ENCODE measurements at regions not wholly inside any gene's neighbourhood (a gene's known extent, or its start where the extent isn't known, plus 50 kb on each side); places are given as distances from the start of the nearest gene placed in this dataset.
"Not testable (repeated sequence)": the region's sequence is repeated elsewhere in the genome, so short reads cannot be mapped to it uniquely, and the experiment has no call there.

DNA sequence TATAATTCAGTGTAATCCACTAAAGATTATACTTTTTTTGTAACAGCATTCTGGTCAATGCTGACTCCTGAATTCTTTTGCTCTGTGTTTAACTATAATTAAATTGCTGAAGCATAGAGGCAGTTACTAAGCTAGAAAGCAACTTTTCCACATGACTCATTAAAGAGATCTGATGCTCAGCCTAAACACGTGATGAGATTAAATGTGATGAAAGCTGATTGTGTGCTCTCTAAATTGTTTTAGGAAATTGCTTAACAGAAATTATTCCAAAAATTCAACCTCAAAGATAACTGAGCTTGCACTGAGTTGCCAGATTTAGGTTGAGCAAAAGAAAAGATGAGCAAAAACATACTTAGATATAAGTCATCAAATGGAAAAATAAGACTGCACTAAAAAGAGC, 1033.6 kb downstream of the FAM181B start:
- DNase-seq: no peak

DNA sequence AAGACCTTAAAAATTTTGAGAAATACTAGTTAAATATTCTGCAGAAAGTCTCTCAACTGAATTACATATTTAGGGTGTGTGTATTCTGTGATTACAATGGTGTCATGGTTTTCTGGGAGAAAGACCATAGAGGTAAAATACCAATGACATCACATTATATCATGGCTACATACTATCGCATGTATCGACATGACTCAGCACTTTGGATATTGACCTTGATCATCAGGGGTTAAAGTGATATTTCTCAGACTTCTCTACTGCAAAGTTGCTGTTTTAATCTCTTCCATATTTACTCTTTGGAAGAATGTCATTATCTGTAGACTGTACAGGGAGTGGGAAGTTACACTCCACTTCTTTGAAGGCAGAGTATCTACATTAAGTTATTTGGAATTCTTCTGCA, 1046.6 kb downstream of the FAM181B start:
- DNase-seq: no peak

DNA sequence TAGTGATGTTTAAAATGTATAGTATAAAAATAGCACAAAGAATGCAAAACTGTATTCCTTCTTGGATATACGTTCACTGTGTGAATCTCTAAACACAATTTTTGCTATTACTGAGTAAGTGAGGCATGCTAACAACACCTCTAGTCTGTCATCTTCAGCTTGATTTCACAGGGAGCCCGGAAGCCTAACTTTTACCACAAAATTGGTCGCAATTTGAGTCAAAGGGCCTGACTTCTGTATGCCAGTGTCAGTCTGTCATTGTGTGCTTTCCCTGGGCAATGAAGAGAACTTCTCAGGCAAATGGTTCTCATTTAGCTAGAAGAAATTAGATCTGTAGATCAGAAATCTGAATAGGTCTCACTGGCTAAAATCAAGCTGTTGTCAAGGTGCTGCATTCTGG, 1059.5 kb downstream of the FAM181B start:
- no peak for DNase-seq

DNA sequence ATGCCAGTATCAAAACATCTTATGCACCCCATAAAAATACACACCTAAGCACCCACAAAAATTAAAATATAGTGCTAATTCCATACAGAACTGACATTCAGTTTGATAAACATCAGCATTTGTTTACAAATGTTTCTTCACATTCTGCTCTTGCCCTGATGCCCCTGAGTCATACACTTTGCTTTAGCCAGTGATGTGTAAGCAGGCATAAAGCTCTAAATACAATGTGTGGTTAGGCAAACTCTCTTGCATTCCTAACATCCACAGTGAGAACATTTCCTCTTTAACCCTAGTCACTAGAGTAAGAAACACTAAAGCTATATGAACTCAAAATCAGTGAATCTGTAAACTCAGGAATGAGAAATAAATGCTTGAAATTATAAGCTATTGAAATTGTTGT, 1060.7 kb downstream of the FAM181B start:
- no peak for DNase-seq

DNA sequence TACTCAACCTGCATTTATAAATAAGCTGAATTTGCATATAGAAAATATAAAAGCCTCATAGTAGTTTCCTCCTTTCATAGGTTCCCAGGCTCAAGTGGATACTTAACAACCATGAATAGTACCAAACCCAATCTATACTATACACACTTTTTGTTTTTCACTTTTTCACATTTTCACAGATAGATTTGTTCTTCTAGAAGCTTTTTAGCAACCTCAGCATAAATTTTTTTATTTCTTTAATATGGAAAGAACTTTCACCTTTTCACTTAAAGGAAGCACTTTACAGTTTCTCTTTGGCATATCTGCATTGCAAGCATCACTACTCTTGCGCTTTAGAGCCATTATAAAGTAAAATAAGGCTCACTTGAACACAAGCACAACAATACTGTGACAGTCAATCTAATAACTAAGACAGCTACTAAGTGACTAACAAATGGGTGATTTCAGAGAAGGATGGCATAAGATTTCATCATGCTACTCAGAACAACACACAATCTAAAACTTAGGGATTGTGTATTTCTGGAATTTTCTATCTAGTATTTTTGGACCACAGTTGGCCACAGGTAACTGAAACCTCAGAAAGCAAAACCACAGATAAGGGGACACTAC, 1063.6 kb downstream of the FAM181B start:
- no peak for DNase-seq

DNA sequence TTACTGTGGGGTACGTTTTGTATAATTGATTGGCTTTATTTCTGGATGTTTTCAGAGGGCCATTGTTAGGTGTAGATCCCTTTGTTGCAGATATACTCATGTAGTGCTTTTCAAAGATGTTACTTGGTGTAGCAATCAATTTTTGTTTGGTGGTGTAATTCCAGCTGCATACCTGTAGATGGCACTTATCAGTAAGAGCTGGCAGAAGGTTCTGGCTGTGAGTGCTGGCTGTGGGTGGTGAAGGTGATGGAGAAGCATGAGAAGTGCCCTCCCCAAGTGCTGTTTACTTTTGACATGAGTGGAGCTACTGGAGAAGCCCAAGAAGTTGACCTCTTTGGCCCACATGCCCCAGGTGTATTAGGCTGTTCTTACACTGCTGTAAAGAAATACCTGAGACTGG, 1074.9 kb downstream of the FAM181B start:
- no peak for DNase-seq

DNA sequence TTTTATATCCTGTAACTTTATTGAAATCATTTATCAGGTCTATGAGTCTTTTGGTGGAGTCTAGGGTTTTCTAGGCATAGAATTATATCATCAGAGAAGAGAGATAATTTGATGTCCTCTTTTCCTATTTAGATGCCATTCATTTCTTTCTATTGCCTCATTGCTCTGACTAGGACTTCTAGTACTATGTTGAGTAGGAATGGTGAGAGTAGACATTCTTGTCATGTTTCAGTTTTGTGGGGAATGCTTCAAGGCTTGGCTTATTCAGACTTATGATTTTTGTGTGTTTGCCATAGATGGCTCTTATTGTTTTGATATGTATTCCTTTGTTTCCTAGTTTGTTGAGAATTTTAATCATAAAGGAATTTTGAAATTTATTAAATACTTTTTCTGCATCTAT, 1078.3 kb downstream of the FAM181B start:
- no peak for DNase-seq

DNA sequence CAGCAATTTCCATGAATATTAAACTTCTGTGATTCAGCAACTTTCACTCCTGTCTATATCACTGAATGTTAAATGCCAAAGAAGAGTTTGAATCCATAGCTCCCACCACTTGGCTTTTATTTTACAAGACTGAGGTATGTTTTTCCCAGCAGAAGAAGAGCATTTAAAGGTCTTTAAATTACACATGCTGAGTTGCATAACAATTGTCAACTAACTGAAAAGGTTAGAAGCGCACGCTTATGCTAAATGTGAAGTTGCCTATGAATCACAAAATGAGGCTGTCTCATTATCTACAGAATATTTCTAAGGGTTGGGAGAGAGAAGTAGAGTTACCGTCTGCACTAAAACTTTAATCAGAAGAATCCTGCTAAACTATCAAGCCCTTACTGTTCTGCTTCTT, 1086.3 kb downstream of the FAM181B start:
- DNase-seq: no peak

DNA sequence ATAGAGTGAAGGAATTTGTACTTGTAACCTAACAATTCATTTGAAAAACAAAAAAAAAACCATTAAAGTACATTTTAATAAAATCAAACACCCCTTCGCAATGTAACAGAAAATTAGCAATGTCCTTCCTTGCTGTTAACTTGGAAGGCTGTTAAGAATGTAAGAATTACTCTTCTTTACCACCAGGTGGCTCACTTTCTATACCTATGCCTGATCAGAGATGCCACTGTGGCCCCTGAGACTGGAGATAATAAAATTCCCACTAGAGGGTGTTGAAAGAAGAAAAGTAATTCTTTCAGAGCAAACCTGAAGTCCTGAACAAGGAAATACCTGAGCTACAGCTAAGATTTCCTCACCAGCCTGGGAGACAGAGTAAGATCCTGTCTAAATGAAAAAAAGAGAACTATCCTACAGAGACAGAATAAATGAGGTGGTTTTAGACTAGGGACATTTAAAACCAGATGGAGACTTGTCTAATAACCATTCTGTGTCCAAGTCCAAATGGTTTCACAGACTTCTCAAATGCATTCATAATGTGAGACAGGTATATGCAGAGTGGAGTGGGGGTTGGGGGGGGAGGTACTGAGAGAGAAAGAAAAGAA, 1089.3 kb downstream of the FAM181B start:
- no peak for DNase-seq

DNA sequence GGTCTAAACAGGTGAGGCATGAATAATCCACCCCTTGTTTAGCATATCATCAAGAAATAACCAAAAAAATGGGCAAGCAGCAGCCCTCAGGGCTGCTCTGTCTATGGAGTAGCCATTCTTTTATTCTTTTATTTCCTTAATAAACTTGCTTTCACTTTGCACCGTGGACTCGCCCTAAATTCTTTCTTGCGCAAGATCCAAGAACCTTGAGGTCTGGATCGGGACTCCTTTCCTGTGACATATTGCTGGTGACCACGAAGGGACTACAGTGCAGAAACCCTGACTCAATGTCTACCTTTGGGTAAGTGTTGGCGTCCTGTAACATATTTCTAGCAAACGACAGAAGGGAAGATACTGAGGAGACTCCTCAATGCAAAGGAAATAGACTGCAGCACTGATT, 1099.2 kb downstream of the FAM181B start:
- DNase-seq: no peak

DNA sequence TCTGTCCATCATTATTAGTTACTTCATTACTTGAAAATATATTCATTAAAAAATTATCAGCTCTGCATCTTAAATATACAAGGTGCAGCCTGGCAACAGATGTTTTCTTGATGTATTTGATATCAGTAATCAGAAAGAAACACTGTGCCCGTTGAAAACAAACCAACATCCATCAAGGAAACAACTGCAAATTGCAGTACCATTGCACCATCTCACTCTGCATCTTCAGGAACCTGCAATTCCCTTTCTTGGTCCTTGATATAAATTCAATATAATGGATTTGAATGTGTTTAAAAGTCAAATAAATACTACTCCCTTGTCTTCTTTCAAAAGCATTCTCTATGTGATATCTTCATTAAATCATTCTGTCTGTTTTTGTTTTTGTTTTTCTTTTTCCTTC, 1131.2 kb downstream of the FAM181B start:
- DNase-seq: no peak

DNA sequence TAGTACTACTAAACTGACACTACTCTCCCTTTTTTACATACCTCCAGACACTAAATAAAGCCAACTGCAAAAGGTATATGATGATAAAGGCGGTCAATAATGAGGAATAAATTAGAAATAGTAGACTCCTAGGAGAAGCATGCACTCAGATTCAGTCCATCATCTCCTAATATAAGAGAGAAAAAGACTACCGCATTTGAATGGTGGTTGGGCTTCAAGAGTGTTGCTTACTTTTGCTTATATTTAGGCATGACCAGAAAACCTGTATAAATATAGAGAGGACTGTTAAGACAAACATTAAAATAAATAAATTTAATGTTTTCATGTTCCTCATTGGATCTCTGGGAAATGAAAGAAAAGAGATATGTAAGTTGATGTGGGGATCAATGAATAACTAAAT, 1137.0 kb downstream of the FAM181B start:
- no peak for DNase-seq

DNA sequence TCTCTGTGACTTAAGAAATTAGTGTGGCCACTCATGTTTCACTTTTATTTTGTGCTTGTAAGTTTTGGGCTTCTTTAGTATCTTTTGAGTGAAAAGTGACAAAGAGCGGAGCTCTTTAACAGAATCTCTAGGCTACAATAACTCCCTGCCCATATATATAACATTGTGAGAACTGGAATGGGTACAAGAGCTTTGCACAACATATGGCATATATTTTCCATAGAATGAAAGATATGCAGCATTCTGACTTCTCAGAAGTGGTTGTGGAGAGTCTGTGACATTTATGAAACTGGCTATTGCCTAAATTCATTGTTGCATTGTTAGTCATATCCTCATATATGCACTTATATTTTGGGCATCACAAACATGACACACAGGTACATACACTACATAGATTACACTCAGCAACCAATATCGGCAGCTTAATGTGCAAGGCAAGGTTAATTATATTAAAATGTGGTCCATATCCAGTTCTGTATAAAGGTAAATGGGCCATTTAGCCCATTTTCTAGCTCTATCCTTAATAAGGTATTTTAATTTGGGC, 1148.2 kb downstream of the FAM181B start:
- DNase-seq: no peak

DNA sequence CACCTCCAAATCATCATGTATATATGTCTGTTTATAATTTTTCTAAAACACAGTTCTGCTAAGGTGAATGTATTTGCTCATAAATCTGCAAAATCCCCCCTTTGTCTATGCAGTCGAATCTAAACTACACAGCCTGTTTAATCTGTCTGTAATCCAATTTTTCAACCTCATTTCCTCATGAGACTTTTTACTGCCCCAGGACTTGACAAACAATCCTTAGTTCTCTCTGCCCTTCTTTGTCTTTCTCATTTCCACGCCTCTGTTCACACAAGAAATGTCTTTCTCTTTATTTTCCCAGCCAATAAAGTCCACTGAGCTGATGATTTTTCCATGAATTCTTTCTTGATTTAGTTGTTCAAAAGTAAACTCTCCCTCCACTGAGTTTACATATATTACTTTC, 1154.3 kb downstream of the FAM181B start:
- no peak for DNase-seq

DNA sequence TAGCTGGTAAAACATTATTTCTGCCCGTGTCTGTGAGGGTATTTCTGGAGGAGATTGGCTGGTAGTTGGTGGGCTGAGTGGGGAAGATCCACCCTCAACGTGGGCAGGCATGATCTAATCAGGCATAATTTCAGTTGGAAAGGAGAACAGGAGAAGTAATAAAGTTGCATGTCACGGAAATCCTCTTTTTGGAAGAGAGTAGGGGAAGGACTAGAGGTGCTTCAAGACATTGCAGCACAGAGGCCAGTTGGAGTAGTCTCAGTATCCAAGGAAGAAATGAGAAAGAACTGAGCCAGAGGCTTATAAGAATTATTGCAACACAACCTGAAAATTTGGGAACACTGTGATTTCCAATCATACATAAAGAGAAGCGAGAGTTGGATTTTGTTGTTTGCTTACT, 1155.1 kb downstream of the FAM181B start:
- no peak for DNase-seq

DNA sequence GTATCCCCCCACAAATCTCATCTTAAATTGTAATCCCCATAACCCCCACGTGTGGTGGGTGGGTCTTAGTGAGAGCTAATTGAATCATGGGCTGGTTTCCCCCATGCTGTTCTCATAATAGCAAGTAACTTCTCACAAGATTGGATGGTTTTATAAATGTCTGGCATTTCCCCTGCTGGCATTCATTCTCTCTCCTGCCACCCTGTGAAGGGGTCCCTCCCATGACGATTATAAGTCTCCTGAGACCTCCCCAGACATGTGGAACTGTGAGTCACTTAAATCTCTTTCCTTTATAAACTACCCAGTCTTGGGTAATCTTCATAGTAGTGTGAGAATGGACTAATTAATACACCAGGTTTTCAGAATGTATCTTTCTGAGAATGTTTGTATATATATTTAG, 1159.4 kb downstream of the FAM181B start:
- DNase-seq: no peak

DNA sequence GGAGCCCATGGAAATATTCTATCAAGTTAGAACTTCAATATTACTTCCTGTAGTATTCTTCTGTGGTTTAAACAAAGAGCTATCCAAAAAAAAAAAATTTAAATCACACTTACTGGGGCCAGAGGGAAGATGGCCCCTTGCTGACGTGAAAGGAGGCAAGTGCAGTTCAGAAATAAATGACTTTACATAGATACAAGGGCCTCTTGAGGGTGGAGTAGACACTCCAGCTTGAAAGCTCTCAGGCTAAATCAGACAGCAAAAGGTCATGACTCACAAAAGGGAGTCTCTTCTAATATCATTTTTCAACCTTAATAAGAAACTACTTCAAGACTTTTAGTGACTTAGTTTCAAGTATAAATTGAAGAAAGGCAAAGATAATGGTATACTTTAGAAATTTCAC, 1160.3 kb downstream of the FAM181B start:
- no peak for DNase-seq

DNA sequence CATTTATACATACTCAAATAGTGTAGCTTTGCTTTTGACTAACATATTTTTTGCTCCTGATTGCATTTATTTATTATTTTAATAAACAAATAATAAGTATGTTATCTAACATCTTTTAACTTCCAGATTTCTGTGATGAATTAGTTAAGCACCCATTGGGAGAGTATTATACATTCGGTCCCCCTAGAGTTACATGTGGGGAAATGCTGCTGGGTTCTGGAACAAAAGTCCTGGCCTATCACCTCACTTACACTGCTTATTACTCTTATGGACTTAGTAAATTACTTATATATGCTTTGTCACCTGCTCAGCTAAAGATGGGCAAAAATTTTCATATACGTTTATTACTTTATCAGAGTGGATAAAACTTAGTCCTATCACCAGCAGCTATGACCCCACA, 1163.0 kb downstream of the FAM181B start:
- no peak for DNase-seq

DNA sequence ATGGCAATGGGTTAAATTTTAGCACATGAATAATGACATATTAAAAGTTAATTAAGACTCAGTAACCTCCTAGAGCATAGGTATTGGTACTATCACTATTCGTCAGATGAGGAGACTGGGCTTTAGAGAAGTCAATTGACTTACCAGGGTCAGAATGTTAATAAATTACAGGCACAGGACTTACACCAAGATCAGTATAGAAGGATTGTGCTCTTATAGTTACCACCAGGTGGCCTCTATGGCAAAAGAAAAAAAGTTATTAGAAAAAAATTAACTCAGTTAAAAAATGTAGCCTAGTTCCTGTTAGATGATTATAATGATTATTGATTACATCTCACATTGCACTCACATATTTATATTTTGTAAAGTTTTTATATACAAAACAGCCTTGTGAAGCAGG, 1163.7 kb downstream of the FAM181B start:
- no peak for DNase-seq

DNA sequence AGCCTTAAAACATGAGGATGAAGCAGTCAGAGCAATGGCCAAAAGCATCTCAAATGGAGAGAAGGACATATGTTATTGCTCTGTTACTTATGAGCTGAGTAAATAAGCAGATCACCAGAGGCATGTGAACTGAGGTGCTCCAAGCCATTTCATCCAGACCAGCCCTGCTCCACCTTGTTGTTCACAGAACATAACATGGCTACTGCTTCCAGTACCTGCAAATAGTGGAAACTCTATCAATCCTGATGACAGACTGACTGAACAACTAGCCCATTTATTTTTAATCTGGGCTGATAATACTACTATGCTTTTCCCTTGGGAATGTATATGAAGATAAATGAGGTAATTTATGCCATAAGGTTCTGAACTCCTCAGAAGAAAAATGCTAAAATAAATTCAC, 1164.7 kb downstream of the FAM181B start:
- DNase-seq: no peak

DNA sequence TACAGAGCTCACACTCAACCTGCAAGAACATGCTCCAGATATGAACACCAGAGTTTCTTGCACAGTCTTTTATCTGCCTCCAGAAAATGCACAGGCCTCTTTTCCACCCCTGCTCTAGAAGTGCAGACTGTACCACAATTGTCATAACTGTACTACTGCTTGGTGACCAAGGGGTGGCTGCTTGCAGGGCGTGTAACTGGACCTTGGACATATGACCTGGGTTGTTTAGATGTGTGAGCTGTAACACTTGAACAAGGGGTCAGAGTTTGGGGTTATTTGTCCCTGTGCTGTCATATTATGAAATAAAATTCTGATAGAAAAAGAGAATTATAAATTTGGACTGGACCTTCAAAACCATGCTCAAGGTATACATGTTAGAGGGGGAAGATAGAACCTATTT, 1185.5 kb downstream of the FAM181B start:
- no peak for DNase-seq

DNA sequence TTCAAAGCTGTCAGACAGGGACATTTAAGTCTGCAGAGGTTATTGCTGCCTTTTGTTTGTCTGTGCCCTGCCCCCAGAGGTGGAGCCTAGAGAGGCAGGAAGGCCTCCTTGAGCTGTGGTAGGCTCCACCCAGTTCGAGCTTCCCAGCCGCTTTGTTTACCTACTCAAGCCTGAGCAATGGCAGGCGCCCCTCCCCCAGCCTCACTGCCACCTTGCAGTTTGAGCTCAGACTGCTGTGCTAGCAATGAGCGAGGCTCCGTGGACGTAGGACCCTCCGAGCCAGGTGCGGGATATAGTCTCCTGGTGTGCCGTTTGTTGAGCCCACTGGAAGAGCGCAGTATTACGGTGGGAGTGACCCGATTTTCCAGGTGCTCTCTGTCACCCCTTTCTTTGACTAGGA, 1193.9 kb downstream of the FAM181B start:
- DNase-seq: not testable (repeated sequence)

DNA sequence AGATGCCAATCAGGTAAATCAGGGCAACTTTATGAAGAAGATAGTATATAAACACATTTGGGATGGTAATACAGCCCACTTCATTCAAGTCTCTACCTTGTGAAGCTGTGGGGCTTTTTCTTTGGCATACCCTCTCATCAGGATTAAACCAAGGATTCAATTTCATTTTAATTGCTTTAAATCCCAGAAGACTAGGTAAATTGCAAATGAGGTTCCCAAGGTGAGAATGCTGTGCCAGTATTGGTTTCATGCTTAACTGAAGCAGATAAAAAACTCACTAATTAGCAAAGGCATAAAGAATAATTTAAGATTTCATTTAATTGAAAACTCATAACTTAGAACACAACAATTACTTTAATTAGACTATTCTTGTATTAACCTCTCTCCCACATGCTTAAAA, 1218.1 kb downstream of the FAM181B start:
- no peak for DNase-seq

DNA sequence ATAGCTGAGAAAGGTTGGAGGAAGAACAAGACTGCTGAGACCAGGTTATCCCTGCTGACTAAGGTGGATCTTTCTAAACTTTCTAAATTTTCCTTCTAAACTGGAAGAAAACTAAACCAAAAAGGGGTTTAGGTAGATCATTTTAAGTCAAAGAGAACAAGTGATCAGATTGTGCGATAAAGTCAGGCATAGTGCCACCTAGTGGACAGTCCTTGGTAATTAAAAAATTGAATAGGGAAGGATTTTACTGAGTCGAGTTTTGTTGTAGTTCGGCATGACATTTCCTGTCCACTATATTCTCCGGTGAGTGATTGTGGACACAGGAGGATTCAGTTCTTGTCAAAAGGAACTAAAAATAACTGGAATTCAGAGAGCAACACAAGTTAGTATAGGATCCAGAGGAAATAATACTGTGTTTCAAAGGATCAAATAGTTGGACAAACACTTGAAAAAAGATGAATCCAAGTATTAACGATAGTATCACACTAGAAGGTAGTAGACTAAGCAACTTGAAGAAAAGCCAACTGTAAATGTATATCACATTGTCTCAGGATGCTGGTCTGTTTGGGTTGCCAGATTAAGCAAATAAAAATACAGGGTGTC, 1236.4 kb downstream of the FAM181B start:
- no peak for DNase-seq

DNA sequence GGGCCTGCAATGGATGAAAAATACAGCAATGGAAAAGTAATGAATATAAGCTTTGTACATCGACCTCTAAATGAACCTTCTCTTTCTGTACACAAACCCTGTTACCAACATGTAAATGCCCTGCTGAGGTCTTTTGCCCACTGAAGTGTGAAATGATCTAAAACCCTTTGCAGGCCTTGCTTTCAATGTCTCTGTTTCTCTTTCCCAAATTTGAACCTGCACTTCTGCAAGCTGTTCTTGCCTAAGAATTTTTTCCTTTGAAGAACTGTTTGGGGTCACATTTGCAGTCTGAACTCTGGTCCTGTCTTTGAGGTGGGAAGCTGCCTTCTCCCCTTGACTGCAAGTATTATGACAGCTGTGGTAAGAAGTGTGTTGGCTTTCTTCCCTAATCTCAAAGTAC, 1237.1 kb downstream of the FAM181B start:
- DNase-seq: no peak

All from activated gamma-delta T cell (primary cell).